Activated CD4-positive, alpha-beta T cell treated with anti-CD3 and anti-CD28 coated beads, Interleukin-2, amount 50 U/mL, for 4 hours (primary cell): ENCODE measurements at regions not wholly inside any gene's neighbourhood (a gene's known extent, or its start where the extent isn't known, plus 50 kb on each side); places are given as distances from the start of the nearest gene placed in this dataset.
"Not testable (repeated sequence)": the region's sequence is repeated elsewhere in the genome, so short reads cannot be mapped to it uniquely, and the experiment has no call there.

Source experiments
- DNase-seq, 2 experiments: peaks; one replicate each; pipeline ENCODE4 v3.0.0-alpha.2; 2020

GRCh38 chr3:34013818-34014570, 215.6 kb downstream of the PDCD6IP start:
- DNase-seq, result no peak

GRCh38 chr3:34015204-34016142, 217.0 kb downstream of the PDCD6IP start:
- no peak for DNase-seq

GRCh38 chr3:34016925-34017587, 218.6 kb downstream of the PDCD6IP start:
- DNase-seq, result no peak

- no peak for DNase-seq
These were observed 219.3 kb downstream of the PDCD6IP start for GRCh38 chr3:34017757-34018156.

GRCh38 chr3:34019158-34019557, 220.7 kb downstream of the PDCD6IP start:
- DNase-seq, result no peak

GRCh38 chr3:34020170-34020569, 221.7 kb downstream of the PDCD6IP start:
- DNase-seq, result no peak

- DNase-seq, result no peak
These were observed 222.6 kb downstream of the PDCD6IP start for GRCh38 chr3:34020726-34021680.

GRCh38 chr3:34022147-34022546, 223.7 kb downstream of the PDCD6IP start:
- no peak for DNase-seq

GRCh38 chr3:34024447-34025240, 226.2 kb downstream of the PDCD6IP start:
- no peak for DNase-seq

- DNase-seq, result no peak
These were observed 235.4 kb downstream of the PDCD6IP start for GRCh38 chr3:34033839-34034238.

- no peak for DNase-seq
These were observed 236.4 kb downstream of the PDCD6IP start for GRCh38 chr3:34034840-34035239.

- no peak for DNase-seq
These were observed 237.3 kb downstream of the PDCD6IP start for GRCh38 chr3:34035775-34036174.

- no peak for DNase-seq
These were observed 238.8 kb downstream of the PDCD6IP start for GRCh38 chr3:34037260-34037659.

- DNase-seq, result no peak
These were observed 239.7 kb downstream of the PDCD6IP start for GRCh38 chr3:34038131-34038530.

GRCh38 chr3:34046154-34046553, 247.7 kb downstream of the PDCD6IP start:
- DNase-seq, result no peak

GRCh38 chr3:34053626-34054025, 255.2 kb downstream of the PDCD6IP start:
- no peak for DNase-seq

- DNase-seq, result no peak
These were observed 257.9 kb downstream of the PDCD6IP start for GRCh38 chr3:34056181-34056910.

- no peak for DNase-seq
These were observed 258.5 kb downstream of the PDCD6IP start for GRCh38 chr3:34056951-34057390.

- not testable (repeated sequence) for DNase-seq
These were observed 262.6 kb downstream of the PDCD6IP start for GRCh38 chr3:34060995-34061394.

GRCh38 chr3:34065901-34066300, 267.5 kb downstream of the PDCD6IP start:
- DNase-seq, result no peak

- DNase-seq, result no peak
These were observed 267.9 kb downstream of the PDCD6IP start for GRCh38 chr3:34066328-34066727.
